ENCODE measurements at regions not wholly inside any gene's neighbourhood (a gene's known extent, or its start where the extent isn't known, plus 50 kb on each side); places are given as distances from the start of the nearest gene placed in this dataset.

DNA sequence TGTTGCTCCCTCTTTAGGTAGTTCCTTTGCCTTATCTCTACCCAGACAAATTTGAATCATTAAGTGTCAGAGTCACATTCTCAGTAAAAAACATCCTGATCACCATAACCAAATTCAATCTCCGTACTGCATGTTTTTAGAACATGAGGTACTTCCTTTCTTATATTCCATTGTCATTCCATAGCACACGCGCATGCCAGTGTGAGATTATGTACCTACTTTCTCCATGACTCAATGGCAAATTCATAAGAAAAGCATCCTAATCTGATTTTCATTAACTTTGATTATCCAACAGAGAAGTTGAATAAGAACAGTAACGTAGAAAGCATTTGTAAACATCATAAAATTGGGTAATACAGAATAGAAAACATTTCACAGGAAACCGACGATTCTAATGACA is 1118.6 kb upstream of the CDH9 start:
- DNase-seq (ENCODE audit: low read depth) = no peak

GRCh38 chr5:28143519-28143918 is 1105.1 kb upstream of the CDH9 start:
- DNase-seq (ENCODE audit: low read depth) = no peak

DNA sequence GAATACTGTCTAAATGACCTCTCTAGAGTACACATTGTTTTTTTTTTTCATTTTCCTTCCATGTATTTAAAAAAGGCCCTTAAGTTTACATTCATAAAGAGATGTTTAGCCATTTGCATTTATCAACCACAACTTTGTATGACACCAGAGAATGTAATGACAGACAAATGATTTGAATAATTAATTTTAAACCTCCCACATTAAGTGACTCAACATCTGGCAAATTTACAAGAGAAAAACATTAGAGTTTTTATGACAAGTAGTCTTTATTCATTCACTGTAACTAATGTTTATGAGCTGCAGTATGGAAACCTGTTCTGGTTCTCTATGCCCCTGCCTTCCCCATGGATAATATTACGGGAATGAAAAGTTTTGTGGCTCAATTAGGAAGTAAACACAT is 1093.8 kb upstream of the CDH9 start:
- DNase-seq (ENCODE audit: low read depth) = no peak

- DNase-seq (ENCODE audit: low read depth) = peak; percentile 1
Observed at GRCh38 chr5:28117691-28118090, 1079.3 kb upstream of the CDH9 start.

DNA sequence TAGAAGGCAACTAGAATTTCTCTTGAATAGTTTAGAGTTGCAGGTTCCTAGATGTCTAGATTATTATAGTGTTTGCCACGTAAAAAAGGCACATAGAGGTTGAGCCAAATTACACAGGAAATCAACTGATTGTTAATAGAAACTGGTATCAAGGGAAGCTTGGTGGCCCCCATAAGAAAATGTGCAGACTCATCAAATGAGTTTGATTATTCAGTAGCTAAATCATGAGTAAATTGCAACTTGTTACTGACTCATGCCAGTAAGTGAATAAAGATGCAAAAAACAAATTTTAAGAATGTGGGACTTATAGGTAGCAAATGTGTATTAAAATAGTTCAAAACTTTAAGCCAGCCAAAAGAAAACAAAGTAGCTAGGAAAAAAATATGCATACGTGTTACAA is 1078.9 kb upstream of the CDH9 start:
- DNase-seq (ENCODE audit: low read depth) = no peak

GRCh38 chr5:28110781-28111180 is 1072.4 kb upstream of the CDH9 start:
- peak; percentile 15 for DNase-seq (ENCODE audit: low read depth)

GRCh38 chr5:28104080-28104479 is 1065.7 kb upstream of the CDH9 start:
- no peak for DNase-seq (ENCODE audit: low read depth)

- DNase-seq (ENCODE audit: low read depth) = no peak
Observed at GRCh38 chr5:28084069-28084468, 1045.7 kb upstream of the CDH9 start.

GRCh38 chr5:28082610-28083009 is 1044.2 kb upstream of the CDH9 start:
- no peak for DNase-seq (ENCODE audit: low read depth)

DNA sequence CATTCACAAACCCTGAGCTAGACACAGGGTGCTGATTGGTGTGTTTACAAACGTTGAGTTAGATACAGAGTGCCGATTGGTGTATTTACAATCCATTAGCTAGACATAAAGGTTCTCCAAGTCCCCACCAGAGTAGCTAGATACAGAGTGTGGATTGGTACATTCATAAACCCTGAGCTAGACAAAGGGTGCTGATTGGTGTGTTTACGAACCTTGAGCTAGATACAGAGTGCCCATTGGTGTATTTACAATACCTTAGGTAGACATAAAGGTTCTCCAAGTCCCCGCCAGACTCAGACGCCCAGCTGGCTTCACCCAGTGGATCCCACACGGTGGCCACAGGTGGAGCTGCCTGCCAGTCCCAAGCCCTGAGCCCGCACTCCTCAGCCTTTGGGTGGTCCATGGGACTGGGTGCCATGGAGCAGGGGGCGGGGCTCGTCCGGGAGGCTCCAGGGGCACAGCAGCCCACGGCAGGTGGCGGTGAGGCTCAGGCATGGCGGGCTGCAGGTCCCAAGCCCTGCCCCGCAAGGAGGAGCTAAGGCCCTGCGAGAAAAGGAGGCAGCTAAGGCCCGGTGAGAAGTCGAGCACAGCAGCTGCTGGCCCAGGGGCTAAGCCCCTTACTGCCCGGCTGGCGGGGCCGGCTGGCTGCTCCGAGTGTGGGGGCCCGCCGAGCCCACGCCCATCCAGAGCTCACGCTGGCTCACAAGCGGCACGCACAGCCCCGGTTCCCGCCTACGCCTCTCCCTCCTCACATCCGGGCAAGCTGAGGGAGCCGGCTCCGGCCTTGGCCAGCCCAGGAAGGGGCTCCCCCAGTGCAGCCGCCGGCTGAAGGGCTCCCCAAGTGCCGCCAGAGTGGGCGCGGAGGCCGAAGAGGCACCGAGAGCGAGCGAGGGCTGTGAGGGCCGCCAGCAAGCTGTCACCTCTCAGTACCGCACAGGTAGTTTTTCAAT is 1039.2 kb upstream of the CDH9 start:
- DNase-seq (ENCODE audit: low read depth) = no peak

GRCh38 chr5:28066856-28067255 is 1028.5 kb upstream of the CDH9 start:
- no peak for DNase-seq (ENCODE audit: low read depth)

DNA sequence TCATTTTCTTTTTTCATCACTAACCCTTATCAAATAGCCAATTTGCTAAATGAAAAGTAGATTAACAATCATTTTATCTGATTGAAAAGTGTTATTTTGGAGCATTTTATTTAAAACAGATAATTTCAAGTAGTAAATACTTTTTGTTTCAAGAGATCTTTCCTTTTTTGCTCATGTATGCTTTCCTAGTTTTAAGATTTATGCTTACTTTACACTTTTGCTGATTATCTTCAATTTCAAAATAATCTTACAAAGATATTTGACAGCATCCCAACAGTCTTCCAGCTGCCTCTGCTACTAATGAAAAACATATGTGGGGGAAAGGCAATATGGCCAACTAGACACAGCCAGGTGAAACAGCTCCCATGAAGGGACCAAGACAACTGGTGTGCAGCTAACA is 1027.3 kb upstream of the CDH9 start:
- DNase-seq (ENCODE audit: low read depth) = no peak

DNA sequence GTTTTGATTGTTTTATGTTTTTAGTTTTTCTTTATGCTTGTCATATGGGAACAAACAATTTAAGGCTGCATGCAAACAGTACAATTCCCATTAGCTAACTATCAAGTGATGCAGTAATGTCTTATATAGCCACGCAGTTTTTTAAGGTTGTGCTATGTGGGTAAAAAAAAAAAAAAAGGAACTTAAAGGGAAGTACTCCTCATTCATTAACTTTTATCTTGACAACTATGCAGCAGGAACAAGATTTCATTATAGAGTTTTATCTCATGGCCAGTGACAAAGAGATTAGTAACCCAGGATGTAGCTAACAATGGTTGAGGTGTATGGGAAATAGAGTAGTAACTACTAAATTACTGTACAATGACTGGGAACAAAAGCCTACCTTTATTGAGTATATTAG is 1008.2 kb upstream of the CDH9 start:
- DNase-seq (ENCODE audit: low read depth) = no peak

DNA sequence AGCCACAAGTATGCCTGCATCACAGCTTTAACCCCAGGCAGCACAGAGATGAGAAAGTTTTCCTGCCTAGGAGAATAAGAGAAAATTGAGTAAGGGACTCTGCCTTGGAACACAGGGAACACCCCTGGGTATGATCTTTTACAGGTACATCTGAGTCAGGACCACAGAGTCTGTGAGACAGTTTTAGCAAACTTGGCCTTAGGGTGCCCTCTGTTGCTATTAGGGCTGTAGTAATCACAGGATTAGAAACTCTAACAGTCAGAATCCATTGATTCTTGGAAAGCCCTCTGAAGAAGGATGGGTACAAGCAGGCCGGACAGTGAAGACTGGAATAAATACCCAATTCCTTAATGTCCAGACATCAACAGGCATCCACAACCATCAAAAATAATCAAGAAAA is 989.5 kb upstream of the CDH9 start:
- no peak for DNase-seq (ENCODE audit: low read depth)

DNA sequence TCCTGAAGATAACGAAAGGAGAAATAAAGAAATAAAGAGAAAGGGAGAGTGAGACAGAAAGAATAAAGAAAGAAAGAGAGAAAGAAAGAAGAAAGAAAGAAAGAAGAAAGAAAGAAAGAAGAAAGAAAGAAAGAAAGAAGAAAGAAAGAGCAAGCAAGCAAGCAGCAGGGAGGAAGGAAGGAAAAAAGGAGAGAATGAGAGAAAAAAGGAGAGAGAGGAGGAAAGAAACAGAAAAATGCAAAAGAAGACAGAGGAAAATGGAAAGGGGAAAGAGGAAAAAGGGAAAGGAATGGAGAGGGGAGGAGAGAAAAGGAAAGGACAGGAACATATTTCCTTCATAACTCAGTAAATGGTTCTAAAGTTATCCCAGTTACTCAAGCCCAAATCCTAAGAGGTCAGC is 978.8 kb upstream of the CDH9 start:
- no peak for DNase-seq (ENCODE audit: low read depth)

- peak; percentile 16 for DNase-seq (ENCODE audit: low read depth)
Observed at GRCh38 chr5:28014779-28015178, 976.4 kb upstream of the CDH9 start.

- DNase-seq (ENCODE audit: low read depth) = no peak
Observed at GRCh38 chr5:28012538-28012937, 974.2 kb upstream of the CDH9 start.

DNA sequence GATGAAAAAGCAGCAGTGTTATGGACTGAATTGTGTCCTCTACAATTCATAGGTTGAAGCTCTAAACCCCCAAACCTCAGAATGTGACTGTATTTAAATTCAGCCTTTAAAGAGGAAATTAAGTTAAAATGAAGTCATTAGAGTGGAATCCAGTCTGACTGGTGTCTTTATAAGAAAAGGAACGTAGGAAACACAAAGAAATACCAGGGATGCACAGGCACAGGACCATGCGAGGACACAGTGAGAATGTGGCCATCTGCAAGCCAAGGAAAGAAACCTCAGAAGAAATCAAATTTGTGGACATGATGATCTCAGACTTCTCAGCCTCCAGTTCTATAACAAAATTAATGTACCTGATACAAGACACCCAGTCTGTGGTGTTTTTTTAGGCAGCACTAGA is 971.2 kb upstream of the CDH9 start:
- no peak for DNase-seq (ENCODE audit: low read depth)

DNA sequence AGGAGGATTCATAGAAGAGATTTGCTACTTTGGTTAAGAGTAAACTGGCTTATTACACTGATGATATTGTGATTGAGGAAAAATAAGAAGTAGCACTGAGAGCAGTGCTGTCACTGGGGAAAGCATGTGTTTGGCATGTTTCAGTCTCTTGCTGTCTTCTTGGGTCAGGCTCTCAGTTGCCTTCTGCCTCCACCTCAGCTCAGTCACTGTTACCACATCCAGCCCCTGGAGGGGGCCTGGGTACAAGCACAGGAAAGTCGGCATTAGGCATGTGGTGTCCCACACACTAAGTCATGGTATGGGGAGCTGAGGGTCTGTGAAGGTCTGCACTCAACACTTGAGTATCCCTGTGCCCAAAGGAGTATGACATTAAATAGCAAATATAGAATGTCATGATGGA is 958.3 kb upstream of the CDH9 start:
- no peak for DNase-seq (ENCODE audit: low read depth)

- DNase-seq (ENCODE audit: low read depth) = no peak
Observed at GRCh38 chr5:27995867-27996266, 957.5 kb upstream of the CDH9 start.

- DNase-seq (ENCODE audit: low read depth) = no peak
Observed at GRCh38 chr5:27978322-27978721, 939.9 kb upstream of the CDH9 start.

- DNase-seq (ENCODE audit: low read depth) = no peak
Observed at GRCh38 chr5:27969157-27969556, 930.8 kb upstream of the CDH9 start.

- no peak for DNase-seq (ENCODE audit: low read depth)
Observed at GRCh38 chr5:27963050-27963783, 924.8 kb upstream of the CDH9 start.

All from amniotic epithelial cell (primary cell).